ENCODE measurements at regions not wholly inside any gene's neighbourhood (a gene's known extent, or its start where the extent isn't known, plus 50 kb on each side); places are given as distances from the start of the nearest gene placed in this dataset.
"Not testable (repeated sequence)": the region's sequence is repeated elsewhere in the genome, so short reads cannot be mapped to it uniquely, and the experiment has no call there.

- TF ChIP-seq CTCF (IDR thresholded peaks at IDR 0.05); POLR2A (IDR thresholded peaks at IDR 0.05; ENCODE audit: low read length); ELK1 (IDR thresholded peaks at IDR 0.05; ENCODE audit: low read depth, low read length); EHMT2 (IDR thresholded peaks at IDR 0.05; ENCODE audit: low read depth); CBX2 (IDR thresholded peaks at IDR 0.05; ENCODE audit: borderline replicate concordance, low read depth); REST (IDR thresholded peaks at IDR 0.05): not testable (repeated sequence)
These were observed 72.7 kb upstream of the ESRRB start for GRCh38 chr14:76303188-76303587.

All from A549 (cell line).